ENCODE measurements at regions not wholly inside any gene's neighbourhood (a gene's known extent, or its start where the extent isn't known, plus 50 kb on each side); places are given as distances from the start of the nearest gene placed in this dataset.

- no peaks in the 10 kb centered on the region for H3K36me3 ChIP-seq (ENCODE audit: control insufficient read depth in 2 of 3, insufficient read depth in 3 of 3, low read length in 3 of 3)
- no peaks in the 10 kb centered on the region for H3K4me1 ChIP-seq (ENCODE audit: control insufficient read depth in 2 of 3, insufficient read depth in 2 of 3, low read depth in 1 of 3, low read length in 3 of 3)
- no peak for FAIRE-seq
Observed at GRCh38 chr4:60078984-60079383, 1121.1 kb upstream of the ADGRL3 start.

GRCh38 chr4:60081839-60082238 is 1118.3 kb upstream of the ADGRL3 start:
- no peak for FAIRE-seq
- H3K27ac ChIP-seq (ENCODE audit: low read depth in 2 of 2, low read length in 2 of 2): no peak overlapping the region
- no peaks in the 10 kb centered on the region for H3K36me3 ChIP-seq (ENCODE audit: control insufficient read depth in 2 of 3, insufficient read depth in 3 of 3, low read length in 3 of 3)
- no peak overlapping the region for H3K4me3 ChIP-seq (ENCODE audit: low read length in 3 of 3)
- no peak for DNase-seq
- no peaks in the 10 kb centered on the region for H3K27me3 ChIP-seq (ENCODE audit: control insufficient read depth, insufficient read depth, low read length)
- no peaks in the 10 kb centered on the region for H3K4me1 ChIP-seq (ENCODE audit: control insufficient read depth in 2 of 3, insufficient read depth in 2 of 3, low read depth in 1 of 3, low read length in 3 of 3)
- H3K9ac ChIP-seq (ENCODE audit: low read length in 3 of 3): no peak overlapping the region
- no peaks in the 10 kb centered on the region for H3K9me3 ChIP-seq (ENCODE audit: control insufficient read depth in 2 of 3, insufficient read depth in 1 of 3, low read length in 3 of 3)
- TF ChIP-seq CTCF (IDR thresholded peaks at IDR 0.05; ENCODE audit: borderline replicate concordance, extremely low read depth, insufficient read depth): no peak
- intact Hi-C loops (cut with DNase I): no loop called here

More at GRCh38 chr4:60078984-60079383, 1121.1 kb upstream of the ADGRL3 start:
- Histone ChIP-seq H3K9ac (ENCODE audit: low read length in 3 of 3) (no peak overlapping the region), H3K27ac (ENCODE audit: low read depth in 2 of 2, low read length in 2 of 2) (no peak overlapping the region), H3K9me3 (ENCODE audit: control insufficient read depth in 2 of 3, insufficient read depth in 1 of 3, low read length in 3 of 3) (no peaks in the 10 kb centered on the region), H3K27me3 (ENCODE audit: control insufficient read depth, insufficient read depth, low read length) (no peaks in the 10 kb centered on the region), H3K4me3 (ENCODE audit: low read length in 3 of 3) (no peak overlapping the region)
- DNase-seq: no peak
- intact Hi-C loops (cut with DNase I): no loop called here
- TF ChIP-seq CTCF (IDR thresholded peaks at IDR 0.05; ENCODE audit: borderline replicate concordance, extremely low read depth, insufficient read depth): no peak

- no peak overlapping the region for H3K9ac ChIP-seq (ENCODE audit: low read length in 3 of 3)
- no peak for TF ChIP-seq CTCF (IDR thresholded peaks at IDR 0.05; ENCODE audit: borderline replicate concordance, extremely low read depth, insufficient read depth)
- no peaks in the 10 kb centered on the region for H3K9me3 ChIP-seq (ENCODE audit: control insufficient read depth in 2 of 3, insufficient read depth in 1 of 3, low read length in 3 of 3)
- no peak overlapping the region for H3K4me3 ChIP-seq (ENCODE audit: low read length in 3 of 3)
- FAIRE-seq: no peak
- DNase-seq: no peak
- H3K27ac ChIP-seq (ENCODE audit: low read depth in 2 of 2, low read length in 2 of 2): no peak overlapping the region
- H3K27me3 ChIP-seq (ENCODE audit: control insufficient read depth, insufficient read depth, low read length): no peaks in the 10 kb centered on the region
- intact Hi-C loops (cut with DNase I): no loop called here
- no peaks in the 10 kb centered on the region for H3K36me3 ChIP-seq (ENCODE audit: control insufficient read depth in 2 of 3, insufficient read depth in 3 of 3, low read length in 3 of 3)
- H3K4me1 ChIP-seq (ENCODE audit: control insufficient read depth in 2 of 3, insufficient read depth in 2 of 3, low read depth in 1 of 3, low read length in 3 of 3): no peaks in the 10 kb centered on the region
Observed at GRCh38 chr4:60088807-60089486, 1111.2 kb upstream of the ADGRL3 start.
